GM19328 (cell line): ENCODE measurements at regions not wholly inside any gene's neighbourhood (a gene's known extent, or its start where the extent isn't known, plus 50 kb on each side); places are given as distances from the start of the nearest gene placed in this dataset.
"Not testable (repeated sequence)": the region's sequence is repeated elsewhere in the genome, so short reads cannot be mapped to it uniquely, and the experiment has no call there.

ENCODE experiments used
- ATAC-seq: cut with Tn5 transposase; IDR thresholded peaks from one replicate; pipeline ENCODE4 v1.9.1; 2021; ENCODE audit warnings: mild to moderate bottlenecking, moderate library complexity; ENCODE audit not compliant: unreplicated experiment

DNA sequence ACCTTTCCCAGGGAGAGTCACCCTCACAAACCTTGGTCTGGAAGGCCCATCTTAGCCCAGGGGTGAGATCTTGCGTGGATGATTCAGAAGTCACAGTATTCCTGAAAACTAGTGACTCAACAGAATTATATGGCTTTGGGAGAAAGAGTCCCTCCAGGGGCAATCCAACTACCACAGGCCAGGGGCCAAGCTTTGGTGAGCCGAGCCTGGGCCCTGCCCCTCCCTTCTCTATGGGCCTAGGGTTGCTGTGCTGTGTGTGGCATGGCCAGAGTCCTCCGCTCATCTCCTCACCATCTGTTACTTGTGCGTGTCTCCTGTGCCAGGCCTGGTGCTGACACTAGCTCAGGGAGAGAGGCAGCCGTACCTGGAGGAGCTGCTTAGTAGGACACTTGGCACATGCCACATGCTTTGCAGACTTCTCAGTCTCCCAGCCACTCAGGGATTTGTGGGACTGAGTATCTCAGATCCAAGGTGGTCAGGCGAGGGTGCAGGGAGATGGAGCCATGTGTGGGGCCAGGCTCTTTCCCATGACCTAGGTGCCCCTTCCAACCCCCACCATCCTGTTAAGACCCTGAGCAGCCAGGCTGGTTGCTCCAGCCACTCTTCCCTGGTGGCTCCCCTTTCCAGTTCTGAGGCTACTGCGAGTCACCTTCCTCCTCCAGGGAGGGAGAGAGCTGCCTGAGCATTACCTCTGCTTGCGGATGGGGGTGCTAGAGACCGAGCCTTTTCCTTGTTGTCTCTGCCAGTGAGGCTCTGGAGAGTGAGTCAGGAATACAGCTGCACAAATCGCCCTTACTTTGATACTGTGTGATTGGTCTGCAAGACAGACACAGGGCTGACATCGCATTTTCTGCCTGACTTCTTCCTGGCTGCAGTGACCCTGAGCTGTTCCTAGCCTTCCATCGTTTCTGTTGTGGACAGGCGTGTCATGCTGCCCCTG, 94.1 kb downstream of the SLC25A47 start:
- ATAC-seq: no peak

DNA sequence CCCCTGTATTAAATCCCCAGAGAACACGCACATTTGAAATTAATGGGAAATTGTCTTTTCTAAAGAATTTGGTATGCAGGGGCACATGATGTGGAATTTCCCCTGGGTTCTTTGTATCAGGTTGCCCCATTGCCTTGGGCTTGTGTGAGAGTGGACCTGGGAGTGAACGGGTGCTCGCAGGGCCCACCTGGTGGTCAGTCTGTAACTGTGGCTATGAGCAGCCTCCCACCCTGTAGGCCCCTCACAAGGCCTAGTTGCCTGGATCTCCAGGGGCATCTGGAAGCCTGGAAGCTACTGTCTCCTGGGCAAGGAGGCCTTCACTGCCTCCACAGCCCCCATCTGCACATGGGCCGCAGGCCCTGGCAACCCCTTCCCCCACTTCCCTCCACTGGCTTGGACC, 96.7 kb downstream of the SLC25A47 start:
- ATAC-seq: no peak

DNA sequence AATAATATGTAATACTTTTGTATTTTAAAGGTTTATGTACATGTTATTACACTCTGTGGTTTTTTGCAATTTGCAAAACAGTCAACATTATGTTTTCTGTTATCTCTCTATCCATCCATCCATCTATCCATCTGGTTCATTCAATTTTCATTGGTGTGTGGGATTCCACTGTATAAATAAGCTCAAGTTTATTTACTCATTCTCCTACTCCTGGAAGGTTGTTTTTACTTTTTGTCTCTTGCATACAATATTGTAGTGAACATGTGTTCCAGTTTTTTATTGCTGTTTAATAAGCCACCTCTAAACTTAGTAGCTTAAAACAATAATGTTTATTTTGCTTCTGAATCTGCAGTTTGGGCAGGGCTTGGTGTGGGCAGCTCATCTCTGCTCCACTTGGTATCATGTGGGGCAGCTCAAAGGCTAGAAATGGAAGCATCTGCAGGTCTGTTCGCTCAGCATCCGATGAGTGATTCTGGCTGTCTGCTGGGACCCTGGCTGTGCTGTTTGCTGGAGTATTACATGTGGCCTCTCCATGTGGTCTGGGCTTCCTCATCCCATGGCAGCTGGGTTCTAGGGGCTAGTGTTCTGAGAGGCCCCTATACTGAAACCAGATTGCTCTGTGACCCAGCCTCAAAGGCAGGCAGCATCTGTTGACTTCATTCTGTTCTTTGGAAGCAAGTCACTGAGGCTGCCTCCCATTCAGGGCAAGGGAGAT, 98.8 kb downstream of the SLC25A47 start:
- no peak for ATAC-seq

DNA sequence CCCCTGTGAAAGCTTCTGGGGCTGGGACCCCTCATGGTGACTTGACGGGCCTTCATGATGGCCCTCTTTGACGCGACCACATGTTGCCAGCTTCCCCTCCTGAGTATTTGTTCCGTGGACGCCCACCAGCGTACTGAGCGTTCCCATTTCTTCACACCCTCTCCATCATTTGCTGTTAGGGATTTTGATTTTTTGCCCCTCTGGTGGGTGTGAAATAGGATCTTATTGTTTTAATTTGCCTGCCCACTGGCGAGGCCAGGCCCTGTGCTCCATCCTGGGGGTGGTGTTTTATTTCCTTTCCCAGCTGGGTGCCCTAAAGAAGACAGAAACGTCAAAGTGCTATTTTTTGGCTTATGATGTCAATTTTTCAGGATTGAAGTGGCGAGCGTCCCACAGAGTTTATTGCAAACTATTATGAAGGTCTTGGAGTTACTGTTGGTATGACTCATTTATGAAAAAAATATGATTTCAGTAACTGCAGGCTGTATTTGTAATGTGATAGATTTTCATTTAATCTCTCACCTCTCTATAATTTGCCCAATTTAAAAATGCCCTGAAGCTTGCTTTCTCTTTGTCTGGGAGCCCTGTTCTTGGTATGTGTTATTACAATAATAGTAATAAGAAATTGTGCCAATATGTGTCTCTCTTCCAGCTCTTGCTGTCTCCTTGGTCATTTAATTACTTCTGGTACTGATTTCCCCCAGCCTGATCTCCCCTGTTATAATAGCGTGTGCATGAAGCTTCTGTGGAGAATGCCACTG, 99.6 kb downstream of the SLC25A47 start:
- ATAC-seq: no peak

DNA sequence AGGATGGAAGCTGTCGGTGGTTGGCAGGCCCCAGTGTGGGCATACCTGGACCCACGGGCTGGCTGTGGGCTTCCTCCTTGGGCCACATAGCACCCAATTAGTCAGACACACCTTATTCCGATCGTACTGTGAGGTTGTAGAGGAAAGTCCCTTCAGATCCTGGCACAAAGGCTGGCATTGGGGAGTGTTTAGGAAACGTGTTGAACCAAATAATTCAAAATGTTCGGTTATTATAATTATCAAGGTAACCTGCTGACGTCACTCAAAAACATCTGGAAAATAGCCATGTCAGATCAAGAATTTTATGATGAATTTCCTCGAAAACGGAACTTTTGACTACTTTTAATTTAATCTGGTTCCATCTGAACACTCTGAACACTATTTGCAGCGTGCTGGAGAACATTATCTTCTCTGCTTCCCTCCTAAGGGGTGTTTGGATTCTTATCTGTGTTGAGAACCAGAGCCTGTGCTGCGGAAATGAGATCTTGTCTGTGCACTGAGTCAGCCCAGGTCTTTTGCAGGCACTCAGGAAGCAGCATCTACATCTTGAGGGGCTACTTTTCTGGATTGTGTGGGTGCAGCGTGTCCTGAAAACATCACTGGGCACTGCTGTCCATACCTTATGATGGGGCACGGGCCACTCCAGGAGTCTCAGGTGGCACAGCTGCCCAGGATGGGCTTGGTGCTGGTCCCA, 100.3 kb downstream of the SLC25A47 start:
- ATAC-seq: no peak

DNA sequence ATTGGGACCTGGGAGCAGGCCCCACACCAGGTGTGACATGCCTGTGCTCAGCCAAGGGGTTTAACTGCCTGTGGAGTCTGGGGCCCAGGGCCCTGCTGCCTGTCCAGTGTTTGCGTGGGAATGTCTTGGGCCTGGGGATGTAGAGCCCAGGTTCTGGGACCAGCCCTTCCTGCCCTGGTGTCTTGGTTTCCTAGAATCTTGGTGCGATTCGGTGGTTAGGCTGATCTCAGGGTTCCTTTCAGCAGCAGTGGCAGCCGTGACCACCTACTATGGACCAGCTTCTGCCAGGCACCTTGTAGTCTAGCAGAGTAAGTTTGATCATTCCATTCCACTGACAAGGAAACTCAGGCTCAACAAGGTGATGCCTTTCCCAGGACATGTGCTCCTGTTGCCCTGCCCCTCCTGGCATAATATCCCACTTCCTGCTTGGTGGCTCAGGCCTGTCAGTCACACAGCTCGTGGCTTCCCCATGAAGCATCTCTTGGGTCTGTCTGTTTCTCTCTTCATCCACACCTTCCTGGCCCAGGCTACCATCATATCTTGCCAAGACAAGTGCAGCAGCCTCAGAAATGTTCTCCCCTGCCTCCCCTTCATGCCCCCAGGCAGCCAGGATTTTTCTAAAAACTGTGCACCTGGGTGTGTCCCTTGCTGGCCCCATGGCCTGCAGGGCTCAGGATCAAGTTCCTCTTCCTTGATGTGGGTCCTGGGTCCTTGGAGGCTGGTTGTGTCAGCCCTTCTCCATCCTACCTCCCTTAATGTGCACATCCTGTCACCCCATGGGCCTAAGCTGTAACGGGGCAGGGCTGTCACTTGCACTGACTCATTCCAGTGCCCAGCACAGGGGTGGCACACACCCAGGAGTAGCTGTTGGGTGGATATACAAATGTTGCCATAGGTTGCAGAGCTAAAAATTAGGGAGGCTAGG, 101.6 kb downstream of the SLC25A47 start:
- ATAC-seq: no peak

DNA sequence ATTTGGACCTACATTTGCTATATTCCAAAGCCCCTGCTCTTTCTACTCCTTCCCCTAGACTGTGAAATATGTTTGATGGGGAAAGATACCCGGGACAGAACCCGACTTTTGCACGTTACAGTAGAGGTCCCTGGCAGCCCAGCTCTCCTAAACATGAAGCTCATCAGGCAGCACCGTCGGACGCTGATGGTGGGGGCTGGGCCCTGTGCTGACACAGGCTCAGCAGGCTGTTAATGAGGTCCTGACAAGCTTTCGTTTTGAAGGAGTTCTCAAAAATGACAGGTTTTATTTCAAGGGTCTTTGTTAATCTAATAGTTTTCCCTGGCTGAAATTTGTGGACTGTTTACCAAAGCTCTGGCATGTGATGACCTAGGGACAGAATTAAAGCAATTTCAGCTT, 102.3 kb downstream of the SLC25A47 start:
- ATAC-seq: no peak

DNA sequence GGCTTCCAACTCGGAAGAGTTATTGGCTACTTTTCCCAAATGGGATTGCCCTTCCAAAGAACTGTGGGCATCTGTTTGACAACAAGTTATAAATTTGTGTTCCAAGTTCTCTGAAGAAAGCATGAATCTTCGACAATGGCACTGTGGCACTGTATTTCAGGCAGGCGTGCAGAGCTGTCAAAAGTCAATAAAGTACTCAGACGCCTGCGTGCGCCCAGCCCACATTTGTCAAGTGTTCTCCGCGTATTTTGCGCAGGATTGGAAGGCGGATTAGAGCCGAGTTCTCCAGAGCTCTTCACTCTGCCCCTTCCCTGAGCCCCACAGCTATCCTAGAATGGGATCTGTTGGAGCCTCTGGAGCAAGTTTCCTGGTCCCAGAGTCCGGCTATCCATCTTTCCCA, 103.2 kb downstream of the SLC25A47 start:
- no peak for ATAC-seq

DNA sequence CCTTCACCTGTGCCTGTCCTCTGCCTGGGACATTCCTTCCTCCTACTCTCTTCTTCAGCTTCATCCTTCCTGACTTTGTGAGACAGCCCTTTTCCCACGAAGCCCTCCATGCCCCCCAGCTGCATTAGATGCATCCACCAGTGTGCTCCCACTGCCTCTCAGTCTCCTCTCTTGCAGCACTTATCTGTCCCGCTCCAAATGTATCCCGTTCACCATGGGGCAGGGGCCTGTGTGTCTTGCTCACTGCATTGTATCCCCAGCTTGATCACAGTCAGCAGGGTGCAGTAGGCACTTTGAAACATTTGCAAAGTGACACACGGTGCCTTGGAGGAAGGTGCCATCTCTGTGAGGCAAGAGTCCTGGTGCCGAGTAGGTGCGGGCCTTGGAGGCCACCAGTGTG, 104.0 kb downstream of the SLC25A47 start:
- no peak for ATAC-seq

DNA sequence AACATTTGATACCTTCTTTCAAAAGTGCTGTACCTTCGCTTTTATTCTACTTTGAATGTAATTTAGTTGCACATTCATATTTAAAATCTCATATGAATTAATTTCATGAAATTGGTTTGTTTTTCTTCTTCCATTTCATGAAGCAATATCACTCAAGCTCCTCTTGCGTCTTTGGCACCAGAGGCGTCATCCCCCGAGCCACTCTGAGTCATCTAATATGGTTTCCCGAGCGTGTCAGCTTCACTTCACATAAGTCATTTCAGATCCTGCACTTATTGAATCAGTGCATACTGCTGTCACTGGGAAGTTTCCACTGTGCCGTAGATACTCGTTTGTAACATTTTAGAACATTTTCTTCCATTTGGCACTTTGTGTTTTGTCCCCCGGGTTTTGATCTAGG, 105.6 kb downstream of the SLC25A47 start:
- ATAC-seq: no peak

DNA sequence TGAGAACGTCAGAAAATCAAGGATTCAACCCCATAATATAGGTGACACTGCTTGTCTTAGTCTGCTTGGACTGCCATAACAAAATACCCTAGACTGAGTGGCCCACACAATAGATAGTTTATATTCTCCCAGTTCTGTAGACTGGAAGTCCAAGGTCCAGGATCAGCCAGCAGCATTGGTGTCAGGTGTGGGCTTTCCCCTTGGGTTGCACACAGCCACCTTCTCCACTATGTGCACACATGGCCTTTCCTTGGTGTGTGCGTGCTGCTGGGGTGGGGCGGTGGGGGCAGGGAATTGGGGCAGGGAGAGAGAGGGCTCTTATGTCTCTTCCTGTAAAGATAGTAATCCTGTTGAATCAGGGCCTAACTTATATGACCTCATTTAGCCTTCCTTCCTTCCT, 106.4 kb downstream of the SLC25A47 start:
- no peak for ATAC-seq

DNA sequence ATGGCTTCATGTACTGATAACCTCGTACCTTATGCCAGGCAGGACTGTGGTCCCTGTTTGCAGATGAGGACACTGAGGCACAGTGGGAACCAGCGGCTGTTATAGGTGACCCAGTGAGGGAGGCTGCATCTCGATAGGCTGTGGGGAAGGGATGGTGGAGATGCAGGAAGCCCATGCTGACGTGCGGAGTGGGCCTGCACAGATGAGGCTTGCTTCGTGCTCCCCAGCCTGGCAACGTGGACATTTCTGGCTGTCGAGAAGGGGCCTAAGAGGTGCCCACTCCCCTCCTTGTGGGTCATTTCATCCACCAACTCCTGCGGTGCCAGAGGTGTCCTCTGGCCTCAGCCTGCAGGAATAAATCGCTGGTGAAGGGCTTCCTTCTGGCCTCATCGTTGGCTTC, 107.4 kb downstream of the SLC25A47 start:
- no peak for ATAC-seq

DNA sequence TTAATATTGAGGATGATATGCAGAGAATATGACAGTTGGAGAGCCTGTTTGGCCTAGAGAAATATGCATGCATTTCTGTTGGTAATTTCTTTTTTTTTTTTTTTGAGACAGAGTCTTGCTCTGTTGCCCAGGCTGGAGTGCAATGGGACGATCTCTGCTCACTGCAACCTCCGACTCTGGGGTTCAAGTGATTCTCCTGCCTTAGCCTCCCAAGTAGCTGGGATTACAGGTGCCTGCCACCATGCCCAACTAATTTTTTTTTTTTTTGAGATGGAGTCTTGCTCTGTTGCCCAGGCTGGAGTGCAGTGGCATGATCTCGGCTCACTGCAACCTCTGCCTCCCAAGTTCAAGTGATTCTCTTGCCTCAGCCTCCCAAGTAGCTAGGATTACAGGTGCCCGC, 108.3 kb downstream of the SLC25A47 start:
- not testable (repeated sequence) for ATAC-seq

DNA sequence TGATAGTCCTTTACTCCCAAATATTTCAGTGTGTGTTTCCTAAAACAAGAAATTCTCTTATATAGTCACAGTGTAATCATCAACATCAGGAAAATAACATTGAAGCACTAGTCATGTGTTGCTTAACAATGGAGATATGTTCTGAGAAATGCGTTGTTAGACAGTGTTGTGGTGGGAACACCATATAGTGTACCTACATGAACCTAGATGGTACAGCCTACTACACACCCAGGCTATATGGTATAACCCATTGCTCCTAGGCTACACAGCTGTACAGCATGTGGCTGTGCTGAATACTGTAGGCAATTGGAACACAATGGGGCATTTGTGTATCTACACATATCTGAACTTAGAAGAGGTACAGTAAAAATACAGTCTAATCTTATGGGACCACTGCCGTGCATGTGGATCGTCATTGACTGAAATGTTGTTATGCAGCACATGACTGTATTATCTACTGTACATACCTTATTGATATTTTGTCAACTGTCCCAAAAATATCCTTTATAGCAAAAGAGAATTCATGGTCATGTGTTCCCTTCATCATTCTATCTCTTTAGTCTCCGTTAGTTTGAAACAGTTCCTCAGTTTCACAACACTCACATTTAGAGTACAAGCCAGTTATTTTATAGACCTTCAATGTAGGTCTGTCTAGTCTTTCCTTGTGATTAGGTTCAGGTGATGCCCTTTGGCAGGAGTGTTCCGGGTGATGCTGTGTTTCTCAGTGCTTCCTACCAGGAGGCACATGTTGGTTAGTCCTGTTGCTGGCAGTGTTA, 109.7 kb downstream of the SLC25A47 start:
- no peak for ATAC-seq

DNA sequence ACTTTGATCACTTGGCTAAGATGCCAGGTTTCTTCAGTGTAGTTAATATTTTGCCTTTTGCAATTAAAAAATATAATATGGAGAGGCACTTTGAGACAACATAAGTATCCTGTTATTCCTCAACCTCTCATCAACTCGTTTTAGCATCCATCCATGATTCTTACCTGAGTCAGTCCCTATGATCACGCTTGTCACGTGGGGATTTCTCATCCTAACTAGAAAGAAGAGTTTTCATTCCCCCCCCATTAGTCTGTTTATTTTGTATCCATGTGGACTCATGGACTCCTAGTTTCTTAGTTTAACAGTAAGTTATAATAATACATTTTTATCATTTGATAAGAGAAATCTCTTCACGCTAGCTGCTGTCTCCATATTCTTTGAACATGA, 110.3 kb downstream of the SLC25A47 start:
- no peak for ATAC-seq

DNA sequence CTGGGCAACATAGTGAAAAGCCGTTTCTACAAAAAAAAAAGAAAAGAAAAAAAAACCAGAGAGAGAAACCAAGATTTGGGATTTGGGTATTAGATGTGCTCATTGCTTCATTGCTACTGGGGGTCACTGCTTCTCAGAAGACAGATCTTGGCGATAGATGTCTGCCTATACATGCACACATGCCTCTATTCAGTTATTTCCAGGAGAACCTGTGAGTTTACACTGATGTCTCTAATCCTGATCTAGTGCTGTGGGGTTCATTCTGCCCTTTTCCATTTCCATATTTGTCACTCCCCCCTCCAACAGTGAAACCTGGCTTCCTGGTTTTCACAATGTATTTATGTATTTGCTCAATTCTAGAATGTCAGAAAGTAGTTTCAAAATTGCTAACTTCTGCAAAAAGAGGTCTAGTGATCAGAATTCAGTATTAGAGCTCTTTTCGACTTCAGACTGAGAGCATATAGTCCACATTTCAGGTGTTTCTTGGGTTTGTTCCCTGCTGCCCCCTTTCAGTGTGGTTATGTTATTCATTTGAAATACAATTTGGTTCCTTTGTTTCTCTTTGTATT, 111.0 kb downstream of the SLC25A47 start:
- ATAC-seq: no peak

DNA sequence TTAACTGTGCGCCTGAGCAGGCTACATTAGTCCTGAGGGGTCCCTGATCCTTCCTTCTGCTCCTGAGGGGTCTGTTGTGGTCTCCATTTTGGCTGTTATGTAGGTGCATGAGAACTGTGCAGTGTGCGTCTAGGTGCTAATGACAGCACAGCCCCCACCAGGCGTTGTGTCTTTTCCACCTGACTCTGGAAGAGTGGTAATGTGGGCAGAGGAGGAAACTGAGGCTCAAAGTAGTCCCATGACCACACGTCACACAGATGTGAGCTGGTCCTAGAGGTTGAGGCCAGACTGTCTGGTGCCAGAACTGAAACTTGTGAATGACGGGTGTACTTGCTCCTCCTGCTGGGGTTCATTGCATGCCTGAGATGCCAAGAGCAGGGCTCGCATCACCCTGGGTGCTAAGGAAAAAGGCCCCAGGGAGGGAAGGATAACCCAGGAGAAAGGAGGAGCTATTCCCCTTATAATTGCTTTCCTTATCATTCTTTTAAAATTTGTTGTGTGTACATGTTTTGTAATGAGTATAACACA, 111.8 kb downstream of the SLC25A47 start:
- ATAC-seq: no peak

DNA sequence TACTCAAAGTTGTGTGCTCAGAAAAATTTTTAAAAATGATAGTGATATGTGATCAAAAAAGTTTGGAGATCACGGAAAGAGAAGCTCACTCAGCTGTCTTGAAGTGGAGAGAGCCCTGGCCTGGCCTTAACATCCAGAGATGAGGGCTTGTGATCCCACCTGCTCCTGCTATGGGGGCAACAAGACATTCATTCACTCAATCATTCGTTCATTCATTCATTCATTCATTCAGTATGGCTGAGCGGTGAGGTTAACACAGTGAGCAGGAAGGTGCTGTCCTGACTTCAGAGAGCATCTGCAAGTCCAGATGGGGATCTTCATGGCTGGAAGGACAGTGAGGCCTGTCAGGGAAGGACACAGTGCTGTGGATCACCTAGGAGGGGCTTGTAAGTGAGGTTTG, 112.3 kb downstream of the SLC25A47 start:
- no peak for ATAC-seq
